ENCODE measurements at regions not wholly inside any gene's neighbourhood (a gene's known extent, or its start where the extent isn't known, plus 50 kb on each side); places are given as distances from the start of the nearest gene placed in this dataset.

DNA sequence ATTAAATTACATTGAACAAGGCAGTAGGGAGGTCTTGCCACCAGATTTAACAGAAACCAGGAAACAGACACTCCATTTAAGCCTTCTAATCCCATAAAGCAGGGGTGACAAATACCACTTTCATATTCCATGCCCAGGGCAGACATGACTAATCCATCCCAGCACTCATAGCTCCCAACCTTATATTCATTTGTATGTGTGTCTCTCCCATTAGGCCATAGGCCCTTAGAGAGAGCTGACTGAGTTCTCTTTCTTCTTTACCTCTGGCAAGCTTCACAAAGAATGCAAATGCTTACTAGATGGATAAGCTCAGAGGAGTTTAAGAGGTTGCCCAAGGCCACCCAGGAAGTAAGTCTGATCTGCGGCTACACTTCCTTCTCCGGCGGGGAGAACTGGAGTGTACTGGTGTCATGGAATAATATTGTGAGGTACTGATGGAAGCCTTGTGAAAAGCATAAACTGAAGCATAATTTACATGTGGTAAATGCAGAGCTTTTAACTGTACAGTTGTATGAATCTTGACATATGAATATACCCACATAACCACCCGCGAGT lies 239.7 kb upstream of the HABP2 start:
- FAIRE-seq: no peak
- Histone ChIP-seq H3K27ac (no peak overlapping the region), H3K27me3 (no peaks in the 10 kb centered on the region), H3K4me3 (no peak overlapping the region), H3K36me3 (no peaks in the 10 kb centered on the region), H3K4me1 (no peaks in the 10 kb centered on the region), H3K9me3 (no peaks in the 10 kb centered on the region)
- intact Hi-C loops (cut with DNase I): no loop called here
- DNase-seq: no peak
- ATAC-seq: no peak
- WGBS, 2 donors: 96 to 97% methylated on average over 5 of the region's 5 CpGs
- TF ChIP-seq, protein P1, sequence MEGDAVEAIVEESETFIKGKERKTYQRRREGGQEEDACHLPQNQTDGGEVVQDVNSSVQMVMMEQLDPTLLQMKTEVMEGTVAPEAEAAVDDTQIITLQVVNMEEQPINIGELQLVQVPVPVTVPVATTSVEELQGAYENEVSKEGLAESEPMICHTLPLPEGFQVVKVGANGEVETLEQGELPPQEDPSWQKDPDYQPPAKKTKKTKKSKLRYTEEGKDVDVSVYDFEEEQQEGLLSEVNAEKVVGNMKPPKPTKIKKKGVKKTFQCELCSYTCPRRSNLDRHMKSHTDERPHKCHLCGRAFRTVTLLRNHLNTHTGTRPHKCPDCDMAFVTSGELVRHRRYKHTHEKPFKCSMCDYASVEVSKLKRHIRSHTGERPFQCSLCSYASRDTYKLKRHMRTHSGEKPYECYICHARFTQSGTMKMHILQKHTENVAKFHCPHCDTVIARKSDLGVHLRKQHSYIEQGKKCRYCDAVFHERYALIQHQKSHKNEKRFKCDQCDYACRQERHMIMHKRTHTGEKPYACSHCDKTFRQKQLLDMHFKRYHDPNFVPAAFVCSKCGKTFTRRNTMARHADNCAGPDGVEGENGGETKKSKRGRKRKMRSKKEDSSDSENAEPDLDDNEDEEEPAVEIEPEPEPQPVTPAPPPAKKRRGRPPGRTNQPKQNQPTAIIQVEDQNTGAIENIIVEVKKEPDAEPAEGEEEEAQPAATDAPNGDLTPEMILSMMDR (IDR thresholded peaks at IDR 0.05): no peak

DNA sequence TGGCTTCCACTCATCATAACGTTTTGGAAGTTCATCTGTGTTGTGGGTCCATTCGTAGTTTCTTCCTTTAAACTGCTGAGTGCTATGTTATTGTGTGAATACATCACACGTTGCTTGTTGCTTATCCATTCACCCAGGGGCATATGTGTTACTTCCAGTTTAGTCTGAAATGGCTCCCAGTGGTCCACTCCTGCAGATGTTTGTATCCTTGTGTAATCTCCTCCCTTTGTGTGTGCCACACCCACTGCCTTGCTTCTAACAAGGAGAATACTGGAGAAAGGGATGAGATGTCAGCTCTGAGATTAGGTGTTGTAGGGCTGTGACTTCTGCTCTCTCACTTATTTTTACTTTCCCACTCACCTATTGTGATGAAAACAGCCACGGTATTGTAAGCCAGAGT lies 239.1 kb upstream of the HABP2 start:
- ATAC-seq (no peak), FAIRE-seq (no peak), DNase-seq (no peak)
- intact Hi-C loops (cut with DNase I): no loop called here
- H3K27ac ChIP-seq: no peak overlapping the region
- H3K4me3 ChIP-seq: no peak overlapping the region
- H3K4me1 ChIP-seq: no peaks in the 10 kb centered on the region
- no peaks in the 10 kb centered on the region for H3K36me3 ChIP-seq
- no peaks in the 10 kb centered on the region for H3K27me3 ChIP-seq
- H3K9me3 ChIP-seq: no peaks in the 10 kb centered on the region
- TF ChIP-seq, protein P1 (IDR thresholded peaks at IDR 0.05): no peak
- 61 to 71% methylated on average over 4 of the region's 4 CpGs for WGBS, 2 donors

DNA sequence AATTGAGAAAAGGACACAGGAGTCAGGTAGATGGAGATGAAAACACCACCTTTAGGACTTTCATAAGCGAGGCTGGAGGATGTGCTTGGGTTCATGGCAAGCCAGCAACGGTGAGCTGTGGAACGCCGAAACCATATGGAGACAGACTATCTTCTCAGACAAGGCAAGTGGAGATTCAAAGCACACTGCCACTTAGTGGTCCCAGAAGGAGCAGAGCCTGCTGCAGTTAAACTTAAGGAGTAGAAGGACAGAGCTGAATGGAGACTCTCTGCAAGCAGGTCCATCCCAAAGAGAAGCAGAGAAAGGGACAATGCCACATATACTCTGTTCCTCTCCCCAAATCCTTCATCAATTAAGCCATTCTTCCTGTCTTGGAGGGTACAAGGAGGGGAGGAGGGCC lies 236.3 kb upstream of the HABP2 start:
- 90 to 91% methylated on average over 4 of the region's 4 CpGs for WGBS, 2 donors
- no peak for ATAC-seq
- TF ChIP-seq, protein P1 (IDR thresholded peaks at IDR 0.05): no peak

DNA sequence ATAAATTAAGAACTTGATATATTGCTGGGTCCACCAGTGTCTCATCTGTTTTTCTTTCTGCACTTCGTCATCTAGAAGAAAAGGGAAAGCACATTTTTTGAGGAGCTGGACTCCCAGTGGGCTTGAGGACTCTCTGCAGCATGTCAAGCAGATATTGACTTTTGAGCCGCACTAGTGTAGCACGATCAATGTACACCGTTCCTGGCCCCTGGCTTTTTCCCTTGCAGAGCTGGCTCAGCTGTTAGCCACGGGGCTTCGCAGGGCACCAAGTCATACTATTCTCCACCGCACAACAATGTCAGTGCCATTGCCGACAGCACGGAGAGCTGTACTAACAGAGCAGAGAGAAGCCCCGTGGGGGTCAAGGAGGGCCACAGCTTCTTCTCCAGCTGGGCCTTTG lies 235.4 kb upstream of the HABP2 start:
- H3K36me3 ChIP-seq: no peaks in the 10 kb centered on the region
- H3K4me1 ChIP-seq: no peaks in the 10 kb centered on the region
- WGBS, 2 donors: 27 to 29% methylated on average over 10 of the region's 10 CpGs
- H3K27me3 ChIP-seq: no peaks in the 10 kb centered on the region
- TF ChIP-seq, protein P1 (IDR thresholded peaks at IDR 0.05): no peak
- FAIRE-seq (no peak), ATAC-seq (no peak), DNase-seq (no peak)
- no peak overlapping the region for H3K4me3 ChIP-seq
- no peak overlapping the region for H3K27ac ChIP-seq
- intact Hi-C loops (cut with DNase I): no loop called here
- no peaks in the 10 kb centered on the region for H3K9me3 ChIP-seq

More for the DNA sequence above, 236.3 kb upstream of the HABP2 start:
- Histone ChIP-seq H3K36me3 (no peaks in the 10 kb centered on the region), H3K4me3 (no peak overlapping the region), H3K4me1 (no peaks in the 10 kb centered on the region), H3K27me3 (no peaks in the 10 kb centered on the region), H3K27ac (no peak overlapping the region), H3K9me3 (no peaks in the 10 kb centered on the region)
- FAIRE-seq: no peak
- no peak for DNase-seq
- intact Hi-C loops (cut with DNase I): no loop called here

DNA sequence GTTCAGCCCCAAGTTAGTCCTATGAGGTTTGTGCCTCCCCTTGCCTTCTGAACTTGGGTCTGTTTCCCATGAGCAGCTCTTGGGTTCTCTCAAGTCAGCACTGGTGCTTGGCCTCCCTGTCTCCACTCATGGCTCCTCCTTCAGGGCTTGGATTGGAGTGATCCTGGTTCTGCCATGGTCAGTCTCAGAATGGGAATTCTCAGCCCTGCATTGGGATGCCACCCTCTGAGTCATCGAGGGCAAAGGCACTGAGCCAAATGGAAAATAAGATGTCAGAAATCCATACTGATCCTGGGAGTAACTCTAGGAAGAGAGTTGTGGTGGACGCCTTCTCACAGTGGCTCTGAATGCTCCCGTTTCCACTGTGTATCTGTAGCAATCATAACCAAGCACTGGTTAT lies 233.4 kb upstream of the HABP2 start:
- Histone ChIP-seq H3K4me3 (no peak overlapping the region), H3K27me3 (no peaks in the 10 kb centered on the region), H3K27ac (no peak overlapping the region), H3K4me1 (no peaks in the 10 kb centered on the region), H3K9me3 (no peaks in the 10 kb centered on the region), H3K36me3 (no peaks in the 10 kb centered on the region)
- TF ChIP-seq, protein P1 (IDR thresholded peaks at IDR 0.05): no peak
- ATAC-seq: no peak
- intact Hi-C loops (cut with DNase I): no loop called here
- FAIRE-seq: no peak
- 77 to 91% methylated on average over 3 of the region's 3 CpGs for WGBS, 2 donors
- no peak for DNase-seq

Data from pancreas (tissue), 10 donors.